H9 (cell line): ENCODE measurements at regions not wholly inside any gene's neighbourhood (a gene's known extent, or its start where the extent isn't known, plus 50 kb on each side); places are given as distances from the start of the nearest gene placed in this dataset.

Experiments
- DNase-seq: peaks from one replicate; pipeline ENCODE4 v3.0.0-alpha.2; 2017
- H2AFZ ChIP-seq: one replicate; pipeline ENCODE4 v1.6.1; 2013; ENCODE audit warnings: mild to moderate bottlenecking, low read length, control low read depth, moderate library complexity
- H2AK5ac ChIP-seq: 2 replicates; pipeline ENCODE4 v1.6.1; 2013; ENCODE audit warnings: low read length, control low read depth, mixed read lengths; ENCODE audit not compliant: insufficient read length
- H2BK120ac ChIP-seq: one replicate; pipeline ENCODE4 v1.6.1; 2013; ENCODE audit warnings: low read depth, mild to moderate bottlenecking, low read length, control low read depth, inconsistent platforms; ENCODE audit not compliant: poor library complexity, severe bottlenecking
- H2BK12ac ChIP-seq: 2 replicates; pipeline ENCODE4 v1.6.1; 2013; ENCODE audit warnings: low read length, control low read depth, mixed read lengths, low read depth; ENCODE audit not compliant: insufficient read length
- H2BK15ac ChIP-seq: 2 replicates; pipeline ENCODE4 v1.6.1; 2013; ENCODE audit warnings: low read depth, low read length, control low read depth
- H2BK20ac ChIP-seq: one replicate; pipeline ENCODE4 v1.6.1; 2013; ENCODE audit warnings: low read depth, mild to moderate bottlenecking, low read length, control low read depth, inconsistent platforms; ENCODE audit not compliant: poor library complexity, severe bottlenecking
- H2BK5ac ChIP-seq: 2 replicates; pipeline ENCODE4 v1.6.1; 2013; ENCODE audit warnings: low read length, control low read depth, mixed read lengths; ENCODE audit not compliant: insufficient read length
- H3K14ac ChIP-seq: 2 replicates; pipeline ENCODE4 v1.6.1; 2013; ENCODE audit warnings: low read length, control low read depth; ENCODE audit not compliant: insufficient read depth
- H3K18ac ChIP-seq: 2 replicates; pipeline ENCODE4 v1.6.1; 2013; ENCODE audit warnings: low read depth, mild to moderate bottlenecking, mixed read lengths, low read length, control low read depth; ENCODE audit not compliant: insufficient read length
- H3K23ac ChIP-seq: 2 replicates; pipeline ENCODE4 v1.6.1; 2013; ENCODE audit warnings: low read length, control low read depth, mixed read lengths, low read depth; ENCODE audit not compliant: insufficient read length
- H3K23me2 ChIP-seq: 2 replicates; pipeline ENCODE4 v1.6.1; 2013; ENCODE audit warnings: low read depth, mild to moderate bottlenecking, mixed read lengths, low read length, control low read depth; ENCODE audit not compliant: insufficient read length, poor library complexity, severe bottlenecking
- H3K27ac ChIP-seq: 2 replicates; pipeline ENCODE4 v1.5.1; 2013; ENCODE audit warnings: low read length, control low read depth, mixed read lengths, low read depth; ENCODE audit not compliant: insufficient read length
- H3K27me3 ChIP-seq: 2 replicates; pipeline ENCODE4 v1.6.1; 2013; ENCODE audit warnings: low read length, control low read depth, inconsistent platforms; ENCODE audit not compliant: insufficient read depth
- H3K4ac ChIP-seq: 2 replicates; pipeline ENCODE4 v1.6.1; 2013; ENCODE audit warnings: low read depth, mild to moderate bottlenecking, control low read depth, inconsistent platforms, low read length, moderate library complexity
- H3K4me1 ChIP-seq: 2 replicates; pipeline ENCODE4 v1.6.1; 2013; ENCODE audit warnings: low read length, control low read depth, inconsistent platforms; ENCODE audit not compliant: insufficient read depth
- H3K4me2 ChIP-seq: 2 replicates; pipeline ENCODE4 v1.6.1; 2013; ENCODE audit warnings: low read length, control low read depth, mixed read lengths; ENCODE audit not compliant: insufficient read length, insufficient read depth
- H3K56ac ChIP-seq: 2 replicates; pipeline ENCODE4 v1.6.1; 2013; ENCODE audit warnings: low read depth, mild to moderate bottlenecking, mixed read lengths, low read length, control low read depth; ENCODE audit not compliant: insufficient read length
- H3K79me1 ChIP-seq: 2 replicates; pipeline ENCODE4 v1.6.1; 2013; ENCODE audit warnings: low read depth, mild to moderate bottlenecking, moderate library complexity, low read length, control low read depth, inconsistent platforms; ENCODE audit not compliant: insufficient read depth, poor library complexity, severe bottlenecking
- H3K79me2 ChIP-seq: 2 replicates; pipeline ENCODE4 v1.6.1; 2013; ENCODE audit warnings: low read length, control low read depth, inconsistent platforms; ENCODE audit not compliant: insufficient read depth
- H3K9ac ChIP-seq: 2 replicates; pipeline ENCODE4 v1.6.1; 2013; ENCODE audit warnings: low read length, control low read depth, mixed read lengths; ENCODE audit not compliant: insufficient read length; ENCODE audit errors: extremely low read depth
- H3K9me3 ChIP-seq: one replicate; pipeline ENCODE4 v1.6.1; 2013; ENCODE audit warnings: low read depth, low read length, inconsistent platforms; ENCODE audit not compliant: control insufficient read depth
- H3T11ph ChIP-seq: one replicate; pipeline ENCODE4 v1.6.1; 2013; ENCODE audit warnings: mild to moderate bottlenecking, low read length, control low read depth, inconsistent platforms
- H4K20me1 ChIP-seq: one replicate; pipeline ENCODE4 v1.6.1; 2013; ENCODE audit not compliant: control insufficient read depth, insufficient read length, insufficient read depth
- H4K5ac ChIP-seq: 2 replicates; pipeline ENCODE4 v1.6.1; 2013; ENCODE audit warnings: low read depth, mild to moderate bottlenecking, mixed read lengths, low read length, control low read depth; ENCODE audit not compliant: insufficient read length
- H4K8ac ChIP-seq: replicated peaks from 2 replicates; pipeline ENCODE4 v1.6.1; 2013; ENCODE audit warnings: low read length, control low read depth, mixed read lengths, low read depth; ENCODE audit not compliant: insufficient read length
- H4K91ac ChIP-seq: 2 replicates; pipeline ENCODE4 v1.6.1; 2013; ENCODE audit warnings: low read depth, mild to moderate bottlenecking, moderate library complexity, mixed read lengths, low read length, control low read depth; ENCODE audit not compliant: insufficient read length
- H3K27ac Mint-ChIP-seq, 3 experiments: 2 replicates in 2 of 3; 3 replicates in 1 of 3; pipeline ENCODE4 v1.8.0; 2020 to 2021; ENCODE audit warnings: mixed read lengths in 3 of 3, mild to moderate bottlenecking in 1 of 3, moderate library complexity in 1 of 3
- H3K27me3 Mint-ChIP-seq: 2 replicates; pipeline ENCODE4 v1.8.0; 2021; ENCODE audit warnings: low read depth, mild to moderate bottlenecking, moderate library complexity, mixed read lengths
- H3K36me3 Mint-ChIP-seq, 3 experiments: 2 replicates in 2 of 3; 3 replicates in 1 of 3; pipeline ENCODE4 v1.8.0; 2020 to 2021; ENCODE audit warnings: low read depth in 3 of 3, mixed read lengths in 3 of 3; ENCODE audit not compliant: insufficient read depth in 1 of 3
- H3K4me1 Mint-ChIP-seq, 2 experiments: 2 replicates each; pipeline ENCODE4 v1.8.0; 2020; ENCODE audit warnings: mixed read lengths in 2 of 2
- H3K4me3 Mint-ChIP-seq, 2 experiments: 2 replicates in 1 of 2; 3 replicates in 1 of 2; pipeline ENCODE4 v1.8.0; 2020 to 2021; ENCODE audit warnings: mild to moderate bottlenecking in 2 of 2, mixed read lengths in 2 of 2, moderate library complexity in 1 of 2
- H3K9me3 Mint-ChIP-seq, 2 experiments: 2 replicates in 1 of 2; 3 replicates in 1 of 2; pipeline ENCODE4 v1.8.0; 2020; ENCODE audit warnings: mild to moderate bottlenecking in 2 of 2, mixed read lengths in 2 of 2, moderate library complexity in 1 of 2
- CTCF ChIP-seq: fragments of 200-600 bp; sonication (generic); conservative IDR thresholded peaks from 3 replicates; pipeline ENCODE4 v1.8.0; 2021; ENCODE audit warnings: antibody characterized with exemption, mild to moderate bottlenecking
- WGBS: extraction: QIAGEN DNeasy Blood & Tissue Kit; methylation state at CpG from one replicate; pipeline ENCODE4 v1.1.7; 2013; ENCODE audit warnings: missing lambda C conversion rate, low lambda C conversion rate, mixed read lengths; ENCODE audit not compliant: insufficient read length; ENCODE audit errors: extremely low coverage; 5-methylcytosine and 5-hydroxymethylcytosine counted together

GRCh38 chr12:75955251-75955650 lies 76.3 kb downstream of the PHLDA1 start:
- Mint-ChIP-seq H3K36me3 (no peaks in the 10 kb centered on the region; a peak in 1 of 7 replicates), H3K4me1 (peaks cover 67 to 73% of the 10 kb centered on the region in 2 experiments), H3K27ac (peak overlapping the region in 2 of 3 experiments; percentile 38 to 78; a peak in 2 of 7 replicates), H3K27me3 (no peaks in the 10 kb centered on the region), H3K4me3 (no peak overlapping the region), H3K9me3 (no peaks in the 10 kb centered on the region)
- Histone ChIP-seq H3K9ac (no peak overlapping the region), H4K91ac (no peak overlapping the region), H3K4ac (no peak overlapping the region), H2BK20ac (no peak overlapping the region), H3K27ac (no peak overlapping the region), H2BK15ac (no peak overlapping the region), H3K18ac (no peak overlapping the region), H3K23ac (no peak overlapping the region), H3K14ac (no peak overlapping the region), H2BK120ac (no peak overlapping the region), H3T11ph (no peak overlapping the region), H3K23me2 (no peaks in the 10 kb centered on the region), H3K56ac (no peak overlapping the region), H3K79me1 (no peaks in the 10 kb centered on the region), H4K20me1 (no peaks in the 10 kb centered on the region), H3K9me3 (no peaks in the 10 kb centered on the region), H2AFZ (no peak overlapping the region), H3K79me2 (no peaks in the 10 kb centered on the region), H2AK5ac (no peak overlapping the region), H2BK12ac (no peak overlapping the region), H3K4me2 (no peak overlapping the region), H4K5ac (no peak overlapping the region), H4K8ac (no peak overlapping the region), H2BK5ac (no peak overlapping the region), H3K4me1 (peaks cover 10% of the 10 kb centered on the region; the same call in 1 of the 2 replicates), H3K27me3 (no peaks in the 10 kb centered on the region)
- TF ChIP-seq CTCF = no peak
- peak; percentile 54 for DNase-seq
- no CpG with 5 or more reads among the region's 3 CpGs for WGBS
